A549 (cell line): ENCODE measurements at regions not wholly inside any gene's neighbourhood (a gene's known extent, or its start where the extent isn't known, plus 50 kb on each side); places are given as distances from the start of the nearest gene placed in this dataset.
A peak's percentile ranks its signal among the peaks of the same experiment; 100 is the strongest.

Experiments
- ATAC-seq, 2 experiments: fragments of 200-7000 bp in 1 of 2; fragments of >200 bp in 1 of 2; cut with Nextera tagmentation in 1 of 2; cut with Tn5 transposase in 1 of 2; 3 replicates each; pipeline versions ENCODE4 v1.8.0 to v1.9.1; 2018 to 2020; ENCODE audit warnings: mild to moderate bottlenecking in 1 of 2, moderate library complexity in 1 of 2
- CTCF ChIA-PET: fragments of 300-600 bp; sonication (Branson Sonifier 250); formaldehyde crosslinking; extraction: SDS; loops from one replicate; lab custom pipeline; 2021; ENCODE audit warnings: antibody characterized with exemption, inconsistent platforms; lab: Yijun Ruan, JAX
- POLR2A ChIA-PET: fragments of 350-600 bp; formaldehyde crosslinking; extraction: SDS; loops from one replicate; lab custom pipeline; 2021; ENCODE audit warnings: antibody characterized with exemption, inconsistent platforms; lab: Yijun Ruan, JAX
- DNase-seq, 2 experiments: peaks; one replicate each; pipeline versions ENCODE4 v3.0.0 to v3.0.0-alpha.2; 2011 to 2016; ENCODE audit warnings: low read depth in 1 of 2, low spot score in 1 of 2
- FAIRE-seq: peaks from 2 replicates; lab custom pipeline; 2011; peaks lifted over from hg19 to GRCh38; lab: Jason Lieb, UNC
- H3K27ac ChIP-seq, 2 experiments: fragments of >200 bp; sonication (Bioruptor Twin); formaldehyde crosslinking; 3 replicates each; pipeline ENCODE4 v1.5.1; 2016 to 2017
- H3K4me1 ChIP-seq: fragments of >200 bp; sonication (Bioruptor Twin); formaldehyde crosslinking; 3 replicates; pipeline ENCODE4 v1.6.1; 2016
- H3K4me2 ChIP-seq: fragments of >200 bp; sonication (Bioruptor Twin); formaldehyde crosslinking; 3 replicates; pipeline ENCODE4 v1.6.1; 2016
- H3K4me3 ChIP-seq: fragments of >200 bp; sonication (Bioruptor Twin); formaldehyde crosslinking; 3 replicates; pipeline ENCODE4 v1.5.1; 2016
- H3K9me3 ChIP-seq: fragments of >200 bp; sonication (Bioruptor Twin); formaldehyde crosslinking; 3 replicates; pipeline ENCODE4 v1.6.1; 2016
- BHLHE40 ChIP-seq: IDR thresholded peaks from 2 replicates; pipeline ENCODE4 v1.6.1; 2012; ENCODE audit warnings: low read depth, low read length, inconsistent platforms
- CBX2 ChIP-seq: fragments of 200-600 bp; sonication (generic); IDR thresholded peaks from 2 replicates; pipeline ENCODE4 v1.6.1; 2016; ENCODE audit warnings: low read depth, mild to moderate bottlenecking, borderline replicate concordance
- CEBPB ChIP-seq, 2 experiments: fragments of >200 bp in 1 of 2; sonication (Bioruptor Twin) in 1 of 2; formaldehyde crosslinking in 1 of 2; IDR thresholded peaks; 2 replicates each; pipeline ENCODE4 v1.6.1; 2012 to 2016
- CHD2 ChIP-seq: fragments of 150-350 bp; IDR thresholded peaks from 2 replicates; pipeline ENCODE4 v1.6.1; 2014; ENCODE audit warnings: low read length; ENCODE audit not compliant: partially characterized antibody
- E2F6 ChIP-seq: IDR thresholded peaks from 2 replicates; pipeline ENCODE4 v1.6.1; 2012; ENCODE audit warnings: low read depth, borderline replicate concordance
- EHMT2 ChIP-seq: fragments of 200-600 bp; sonication (generic); IDR thresholded peaks from 2 replicates; pipeline ENCODE4 v1.6.1; 2016; ENCODE audit warnings: antibody characterized with exemption, low read depth, mild to moderate bottlenecking, moderate library complexity
- ESRRA ChIP-seq: fragments of 150-350 bp; IDR thresholded peaks from 2 replicates; pipeline ENCODE4 v1.6.1; 2014; ENCODE audit warnings: mild to moderate bottlenecking, low read length, borderline replicate concordance
- FOSB ChIP-seq: fragments of 250-450 bp; sonication (Bioruptor Pico); IDR thresholded peaks from 2 replicates; pipeline ENCODE4 v1.5.0; 2020; ENCODE audit warnings: mild to moderate bottlenecking, moderate library complexity
- FOSL2 ChIP-seq, 2 experiments: fragments of 450-650 bp in 1 of 2; fragments of >200 bp in 1 of 2; sonication (Bioruptor Twin) in 1 of 2; formaldehyde crosslinking; IDR thresholded peaks; 2 replicates each; pipeline versions ENCODE4 v1.5.0 to v1.6.1; 2016 to 2020; ENCODE audit warnings: mild to moderate bottlenecking in 1 of 2, moderate library complexity in 1 of 2
- FOXS1 ChIP-seq: fragments of 250-450 bp; sonication (Bioruptor Pico); IDR thresholded peaks from 2 replicates; pipeline ENCODE4 v1.5.0; 2020; ENCODE audit warnings: mild to moderate bottlenecking, moderate library complexity
- HOXB13 ChIP-seq: fragments of 250-450 bp; sonication (Bioruptor Pico); IDR thresholded peaks from 2 replicates; pipeline ENCODE4 v1.5.0; 2020; ENCODE audit warnings: low read depth, mild to moderate bottlenecking, moderate library complexity
- JUN ChIP-seq, 2 experiments: fragments of >200 bp; sonication (Bioruptor Twin); formaldehyde crosslinking; IDR thresholded peaks; 2 replicates in 1 of 2; 3 replicates in 1 of 2; pipeline ENCODE4 v1.6.1; 2016 to 2017
- KDM1A ChIP-seq: fragments of 200-600 bp; sonication (generic); IDR thresholded peaks from 2 replicates; pipeline ENCODE4 v1.6.1; 2016; ENCODE audit warnings: low read depth, mild to moderate bottlenecking
- KDM5A ChIP-seq: fragments of 200-600 bp; sonication (generic); IDR thresholded peaks from 2 replicates; pipeline ENCODE4 v1.6.1; 2016; ENCODE audit warnings: antibody characterized with exemption, mild to moderate bottlenecking
- MAFK ChIP-seq: fragments of 450-650 bp; IDR thresholded peaks from 2 replicates; pipeline ENCODE4 v1.6.1; 2014; ENCODE audit not compliant: partially characterized antibody
- NPAS2 ChIP-seq: fragments of 250-450 bp; sonication (Bioruptor Pico); IDR thresholded peaks from 2 replicates; pipeline ENCODE4 v1.8.0; 2022; ENCODE audit warnings: mild to moderate bottlenecking, moderate library complexity, borderline replicate concordance
- PBX3 ChIP-seq: IDR thresholded peaks from 2 replicates; pipeline ENCODE4 v1.6.1; 2012
- POLR2AphosphoS2 ChIP-seq: conservative IDR thresholded peaks from 2 replicates; pipeline ENCODE4 v1.6.1; 2012; ENCODE audit warnings: low read length, improper control_type of control experiment, inconsistent platforms
- RAD21 ChIP-seq, 2 experiments: fragments of >200 bp in 1 of 2; sonication (Bioruptor Twin) in 1 of 2; formaldehyde crosslinking in 1 of 2; IDR thresholded peaks in 1 of 2; conservative IDR thresholded peaks in 1 of 2; 2 replicates in 1 of 2; 3 replicates in 1 of 2; pipeline ENCODE4 v1.6.1; 2012 to 2018; ENCODE audit warnings: inconsistent platforms in 1 of 2
- RARB ChIP-seq: fragments of 250-450 bp; sonication (Bioruptor Pico); IDR thresholded peaks from 2 replicates; pipeline ENCODE4 v1.8.0; 2021; ENCODE audit warnings: mild to moderate bottlenecking, moderate library complexity
- RCOR1 ChIP-seq: fragments of 150-350 bp; IDR thresholded peaks from 2 replicates; pipeline ENCODE4 v1.6.1; 2014; ENCODE audit warnings: antibody characterized with exemption, low read length, low read depth
- RNF2 ChIP-seq: fragments of 200-600 bp; sonication (generic); IDR thresholded peaks from 2 replicates; pipeline ENCODE4 v1.6.1; 2016; ENCODE audit warnings: low read depth, mild to moderate bottlenecking, antibody characterized with exemption, moderate library complexity, borderline replicate concordance
- SMC3 ChIP-seq: fragments of >200 bp; sonication (Bioruptor Twin); formaldehyde crosslinking; IDR thresholded peaks from 3 replicates; pipeline ENCODE4 v1.6.1; 2018; ENCODE audit warnings: inconsistent platforms
- SREBF2 ChIP-seq: fragments of 450-650 bp; IDR thresholded peaks from 2 replicates; pipeline ENCODE4 v1.6.1; 2014; ENCODE audit warnings: mild to moderate bottlenecking, moderate library complexity
- ZFP36 ChIP-seq: fragments of 450-650 bp; IDR thresholded peaks from 2 replicates; pipeline ENCODE4 v1.6.1; 2014; ENCODE audit warnings: borderline replicate concordance; ENCODE audit not compliant: partially characterized antibody
- ZSCAN20 ChIP-seq: fragments of 250-450 bp; sonication (Bioruptor Pico); IDR thresholded peaks from 2 replicates; pipeline ENCODE4 v1.8.0; 2022; ENCODE audit warnings: mild to moderate bottlenecking, moderate library complexity
- WGBS: methylation state at CpG from one replicate; pipeline ENCODE4 v1.1.6; 2017; ENCODE audit errors: missing lambda C conversion rate; 5-methylcytosine and 5-hydroxymethylcytosine counted together

GRCh38 chr20:56859801-56860261 lies 230.7 kb downstream of the TFAP2C start:
- POLR2A ChIA-PET: interaction anchor here (0.7 kb wide), 1 partner anchor 319 kb away, joined by 4 read pairs; no protein-coding TSS in a partner anchor
- no peak for TF ChIP-seq BHLHE40
- no peak for TF ChIP-seq CHD2
- no peak for TF ChIP-seq POLR2AphosphoS2
- no peak for TF ChIP-seq RNF2
- no peak for TF ChIP-seq FOXS1 (CRISPR knock-in tag)
- TF ChIP-seq, all 56 proteins: peak for 0
- FAIRE-seq: no peak
- H3K27ac ChIP-seq: peak overlapping the region in 1 of 2 experiments; percentile 18; a peak in 3 of 6 replicates
- no peak for DNase-seq
- CTCF ChIA-PET: interaction anchor here (1.0 to 2.0 kb wide), 4 partner anchors 15 to 230 kb away, joined by 3 to 6 read pairs (median 4); no protein-coding TSS in a partner anchor
- 87% methylated on average over 4 of the region's 10 CpGs for WGBS
- peaks cover 6% of the 10 kb centered on the region; the same call in 1 of the 3 replicates for H3K4me1 ChIP-seq
- ATAC-seq: no peak
- H3K9me3 ChIP-seq: no peaks in the 10 kb centered on the region
- H3K4me2 ChIP-seq: no peak overlapping the region
- no peak overlapping the region for H3K4me3 ChIP-seq

GRCh38 chr20:56860413-56860812 lies 231.3 kb downstream of the TFAP2C start:
- no peak overlapping the region for H3K27ac ChIP-seq
- H3K4me3 ChIP-seq: no peak overlapping the region
- H3K9me3 ChIP-seq: no peaks in the 10 kb centered on the region
- no peak for DNase-seq
- CTCF ChIA-PET: interaction anchor here (1.0 to 2.0 kb wide), 4 partner anchors 14 to 231 kb away, joined by 3 to 6 read pairs (median 4); no protein-coding TSS in a partner anchor
- no peak overlapping the region for H3K4me2 ChIP-seq
- WGBS: 67% methylated on average over 5 of the region's 5 CpGs
- POLR2A ChIA-PET: no interaction called here
- no peak for FAIRE-seq
- peaks cover 6% of the 10 kb centered on the region; the same call in 1 of the 3 replicates for H3K4me1 ChIP-seq
- ATAC-seq: no peak
- no peak for TF ChIP-seq FOSB (CRISPR knock-in tag)
- peak in 1 of 2 experiments; percentile 8; a peak in 1 of 4 replicates for TF ChIP-seq CEBPB (IDR thresholded peaks at IDR 0.05)
- TF ChIP-seq, all 56 proteins: peak for 1

GRCh38 chr20:56861590-56861989 lies 232.5 kb downstream of the TFAP2C start:
- H3K4me2 ChIP-seq: no peak overlapping the region
- no peaks in the 10 kb centered on the region for H3K9me3 ChIP-seq
- ChIA-PET POLR2A (no interaction called here), CTCF (interaction anchor here (1.2 to 2.0 kb wide), 2 partner anchors 13 to 232 kb away, joined by 3 to 5 read pairs; no protein-coding TSS in a partner anchor)
- H3K4me3 ChIP-seq: no peak overlapping the region
- H3K27ac ChIP-seq: no peak overlapping the region
- H3K4me1 ChIP-seq: peaks cover 6% of the 10 kb centered on the region; the same call in 1 of the 3 replicates
- FAIRE-seq (no peak), DNase-seq (no peak), ATAC-seq (no peak; a peak in 1 of 6 replicates)
- 75% methylated on average over 6 of the region's 6 CpGs for WGBS
- no peak for TF ChIP-seq JUN (IDR thresholded peaks at IDR 0.05)
- no peak for TF ChIP-seq KDM5A
- no peak for TF ChIP-seq NPAS2 (CRISPR knock-in tag)
- TF ChIP-seq RAD21 (conservative IDR thresholded peaks at IDR 0.05 in 1 of 2, IDR thresholded peaks at IDR 0.05 in 1 of 2): no peak
- TF ChIP-seq ZFP36: no peak
- no peak for TF ChIP-seq SREBF2
- TF ChIP-seq ZSCAN20 (CRISPR knock-in tag): no peak
- no peak for TF ChIP-seq ESRRA
- no peak for TF ChIP-seq FOSL2 (IDR thresholded peaks at IDR 0.05)
- TF ChIP-seq FOSL2 (CRISPR knock-in tag; IDR thresholded peaks at IDR 0.05): no peak
- TF ChIP-seq EHMT2: no peak
- TF ChIP-seq PBX3: no peak

- ATAC-seq (no peak), DNase-seq (no peak), FAIRE-seq (no peak)
- POLR2A ChIA-PET: no interaction called here
- Histone ChIP-seq H3K9me3 (peaks cover 3% of the 10 kb centered on the region; the same call in 1 of the 3 replicates), H3K4me1 (peaks cover 2% of the 10 kb centered on the region; the same call in 1 of the 3 replicates), H3K27ac (no peak overlapping the region), H3K4me2 (no peak overlapping the region), H3K4me3 (no peak overlapping the region)
- WGBS: 78% methylated on average over 10 of the region's 10 CpGs
- CTCF ChIA-PET: interaction anchor here (1.2 kb wide), 1 partner anchor 10 kb away, joined by 3 read pairs; no protein-coding TSS in a partner anchor
- TF ChIP-seq CBX2: no peak
- no peak for TF ChIP-seq KDM1A
- no peak for TF ChIP-seq MAFK
- TF ChIP-seq SMC3: no peak
- TF ChIP-seq CHD2: no peak
- no peak for TF ChIP-seq PBX3
- TF ChIP-seq RARB (CRISPR knock-in tag): no peak
- TF ChIP-seq RAD21 (conservative IDR thresholded peaks at IDR 0.05 in 1 of 2, IDR thresholded peaks at IDR 0.05 in 1 of 2): no peak
- no peak for TF ChIP-seq RCOR1
- no peak for TF ChIP-seq BHLHE40
- TF ChIP-seq E2F6: no peak
- TF ChIP-seq FOSL2 (IDR thresholded peaks at IDR 0.05): no peak
- TF ChIP-seq FOSL2 (CRISPR knock-in tag; IDR thresholded peaks at IDR 0.05): no peak
- no peak for TF ChIP-seq HOXB13 (CRISPR knock-in tag)
Measured at GRCh38 chr20:56865055-56865454, 235.9 kb downstream of the TFAP2C start.
